OCI-LY1 (cell line): ENCODE measurements at regions not wholly inside any gene's neighbourhood (a gene's known extent, or its start where the extent isn't known, plus 50 kb on each side); places are given as distances from the start of the nearest gene placed in this dataset.

ENCODE experiments used
- EZH2 ChIP-seq: fragments of 200-600 bp; sonication (generic), shearing (Covaris generic); IDR thresholded peaks from 2 replicates; pipeline ENCODE4 v1.8.0; 2017; ENCODE audit warnings: borderline replicate concordance, mixed run types, mild to moderate bottlenecking, antibody characterized with exemption, low read length, moderate library complexity, mixed read lengths
- TF ChIP-seq, protein P1 (sequence below): fragments of 200-600 bp; sonication (generic), shearing (Covaris generic); IDR thresholded peaks from 2 replicates; pipeline ENCODE4 v1.5.1; 2017; ENCODE audit warnings: mild to moderate bottlenecking, antibody characterized with exemption, low read length, moderate library complexity, mixed read lengths

- TF ChIP-seq, protein P1, sequence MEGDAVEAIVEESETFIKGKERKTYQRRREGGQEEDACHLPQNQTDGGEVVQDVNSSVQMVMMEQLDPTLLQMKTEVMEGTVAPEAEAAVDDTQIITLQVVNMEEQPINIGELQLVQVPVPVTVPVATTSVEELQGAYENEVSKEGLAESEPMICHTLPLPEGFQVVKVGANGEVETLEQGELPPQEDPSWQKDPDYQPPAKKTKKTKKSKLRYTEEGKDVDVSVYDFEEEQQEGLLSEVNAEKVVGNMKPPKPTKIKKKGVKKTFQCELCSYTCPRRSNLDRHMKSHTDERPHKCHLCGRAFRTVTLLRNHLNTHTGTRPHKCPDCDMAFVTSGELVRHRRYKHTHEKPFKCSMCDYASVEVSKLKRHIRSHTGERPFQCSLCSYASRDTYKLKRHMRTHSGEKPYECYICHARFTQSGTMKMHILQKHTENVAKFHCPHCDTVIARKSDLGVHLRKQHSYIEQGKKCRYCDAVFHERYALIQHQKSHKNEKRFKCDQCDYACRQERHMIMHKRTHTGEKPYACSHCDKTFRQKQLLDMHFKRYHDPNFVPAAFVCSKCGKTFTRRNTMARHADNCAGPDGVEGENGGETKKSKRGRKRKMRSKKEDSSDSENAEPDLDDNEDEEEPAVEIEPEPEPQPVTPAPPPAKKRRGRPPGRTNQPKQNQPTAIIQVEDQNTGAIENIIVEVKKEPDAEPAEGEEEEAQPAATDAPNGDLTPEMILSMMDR, result no peak
- no peak for TF ChIP-seq EZH2
Measured at GRCh38 chr7:142329062-142329790, 71.4 kb upstream of the PRSS58 start.
